Esophagus muscularis mucosa (tissue), 4 donors: ENCODE measurements at regions not wholly inside any gene's neighbourhood (a gene's known extent, or its start where the extent isn't known, plus 50 kb on each side); places are given as distances from the start of the nearest gene placed in this dataset.

Experiments
- DNase-seq: peaks from one replicate; pipeline ENCODE4 v3.0.0-alpha.2; 2017; ENCODE audit errors: extremely low spot score
- H3K27ac ChIP-seq, 4 donors: fragments of 200-600 bp; sonication (generic); replicated peaks in 1 of 4; 1 replicate in 3 of 4; 2 replicates in 1 of 4; pipeline ENCODE4 v1.5.1; 2016 to 2019; ENCODE audit warnings: mild to moderate bottlenecking in 1 of 4
- H3K27me3 ChIP-seq, 4 donors: fragments of 200-600 bp; sonication (generic); one replicate each; pipeline versions ENCODE4 v1.5.1 to v1.6.0; 2016 to 2019
- H3K36me3 ChIP-seq, 4 donors: fragments of 200-600 bp; sonication (generic); one replicate each; pipeline ENCODE4 v1.5.1; 2016 to 2019
- H3K4me1 ChIP-seq, 4 donors: fragments of 200-600 bp; sonication (generic); one replicate each; pipeline ENCODE4 v1.5.1; 2016 to 2019
- H3K4me3 ChIP-seq, 4 donors: fragments of 200-600 bp; sonication (generic); 1 replicate in 2 of 4; 2 replicates in 2 of 4; pipeline ENCODE4 v1.5.1; 2016 to 2019; ENCODE audit warnings: mild to moderate bottlenecking in 4 of 4, moderate library complexity in 1 of 4
- H3K9me3 ChIP-seq, 4 donors: fragments of 200-600 bp; sonication (generic); 1 replicate in 3 of 4; 2 replicates in 1 of 4; pipeline ENCODE4 v1.5.1; 2016 to 2019
- EP300 ChIP-seq: sonication (generic); formaldehyde crosslinking; IDR thresholded peaks from one replicate; pipeline ENCODE4 v1.6.1; 2017; ENCODE audit warnings: antibody characterized with exemption
- POLR2A ChIP-seq: fragments of 450-650 bp; IDR thresholded peaks from one replicate; pipeline ENCODE4 v1.6.1; 2017; ENCODE audit warnings: antibody characterized with exemption, moderate library complexity, mild to moderate bottlenecking, low read depth
- POLR2AphosphoS5 ChIP-seq, 2 donors: sonication (generic); formaldehyde crosslinking; IDR thresholded peaks; one replicate each; pipeline ENCODE4 v1.6.1; 2017; ENCODE audit warnings: antibody characterized with exemption in 2 of 2
- WGBS: methylation state at CpG from one replicate; pipeline ENCODE4 v1.1.5; 2018; 5-methylcytosine and 5-hydroxymethylcytosine counted together
- intact Hi-C: fragments of 100-400 bp; cut with DNase I; formaldehyde crosslinking; loops from one replicate; pipeline ENCODE4 v1.15.1; 2023
- TF ChIP-seq, protein P1 (sequence below), 3 experiments: fragments of 200-600 bp in 2 of 3; fragments of 450-650 bp in 1 of 3; sonication (generic) in 2 of 3; IDR thresholded peaks; one replicate each; pipeline ENCODE4 v1.5.1; 2017 to 2019; ENCODE audit warnings: antibody characterized with exemption in 3 of 3, mild to moderate bottlenecking in 2 of 3, moderate library complexity in 1 of 3

DNA sequence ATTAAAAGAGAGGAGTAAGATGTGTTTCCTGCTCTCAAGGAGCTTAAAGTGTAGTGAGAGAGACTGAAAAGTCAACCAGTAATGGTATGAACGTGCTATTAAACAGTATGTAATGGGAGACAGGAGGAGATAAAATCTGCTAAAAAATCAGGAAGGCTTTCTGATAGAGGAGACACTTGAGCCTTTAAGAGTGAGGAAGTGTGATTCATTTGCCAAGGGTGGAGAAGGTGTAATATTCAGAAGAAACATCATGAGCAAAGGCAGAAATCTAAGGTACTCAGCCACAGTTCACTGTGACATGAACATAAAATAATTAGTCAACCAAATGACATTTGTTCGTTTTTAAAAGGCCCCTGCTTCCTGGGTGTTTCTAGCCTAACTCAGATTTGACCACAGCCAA lies 137.8 kb upstream of the SKOR2 start:
- Histone ChIP-seq H3K9me3 (peaks cover 0 to 4% (median 0%) of the 10 kb centered on the region in 4 donors), H3K4me3 (no peak overlapping the region), H3K36me3 (no peaks in the 10 kb centered on the region), H3K27me3 (peaks cover 0 to 3% (median 0%) of the 10 kb centered on the region in 4 donors), H3K27ac (no peak overlapping the region), H3K4me1 (peaks cover 0 to 6% (median 3%) of the 10 kb centered on the region in 4 donors)
- TF ChIP-seq, protein P1, sequence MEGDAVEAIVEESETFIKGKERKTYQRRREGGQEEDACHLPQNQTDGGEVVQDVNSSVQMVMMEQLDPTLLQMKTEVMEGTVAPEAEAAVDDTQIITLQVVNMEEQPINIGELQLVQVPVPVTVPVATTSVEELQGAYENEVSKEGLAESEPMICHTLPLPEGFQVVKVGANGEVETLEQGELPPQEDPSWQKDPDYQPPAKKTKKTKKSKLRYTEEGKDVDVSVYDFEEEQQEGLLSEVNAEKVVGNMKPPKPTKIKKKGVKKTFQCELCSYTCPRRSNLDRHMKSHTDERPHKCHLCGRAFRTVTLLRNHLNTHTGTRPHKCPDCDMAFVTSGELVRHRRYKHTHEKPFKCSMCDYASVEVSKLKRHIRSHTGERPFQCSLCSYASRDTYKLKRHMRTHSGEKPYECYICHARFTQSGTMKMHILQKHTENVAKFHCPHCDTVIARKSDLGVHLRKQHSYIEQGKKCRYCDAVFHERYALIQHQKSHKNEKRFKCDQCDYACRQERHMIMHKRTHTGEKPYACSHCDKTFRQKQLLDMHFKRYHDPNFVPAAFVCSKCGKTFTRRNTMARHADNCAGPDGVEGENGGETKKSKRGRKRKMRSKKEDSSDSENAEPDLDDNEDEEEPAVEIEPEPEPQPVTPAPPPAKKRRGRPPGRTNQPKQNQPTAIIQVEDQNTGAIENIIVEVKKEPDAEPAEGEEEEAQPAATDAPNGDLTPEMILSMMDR (IDR thresholded peaks at IDR 0.05), result no peak
- WGBS, result 16% methylated on average over 2 of the region's 2 CpGs
- intact Hi-C loops, result no loop called here
- DNase-seq, result no peak

- peaks cover 0 to 4% (median 0%) of the 10 kb centered on the region in 4 donors for H3K9me3 ChIP-seq
- no peaks in the 10 kb centered on the region for H3K36me3 ChIP-seq
- intact Hi-C loops, result no loop called here
- no peak for TF ChIP-seq POLR2AphosphoS5 (IDR thresholded peaks at IDR 0.05)
- TF ChIP-seq, protein P1 (IDR thresholded peaks at IDR 0.05), result no peak
- TF ChIP-seq EP300, result no peak
- no peak for TF ChIP-seq POLR2A
- no peak overlapping the region for H3K4me3 ChIP-seq
- H3K4me1 ChIP-seq, result peaks cover 0 to 6% (median 3%) of the 10 kb centered on the region in 4 donors
- DNase-seq, result no peak
- peaks cover 0 to 16% (median 0%) of the 10 kb centered on the region in 4 donors for H3K27me3 ChIP-seq
- H3K27ac ChIP-seq, result no peak overlapping the region
Measured at GRCh38 chr18:47387864-47388263, 136.4 kb upstream of the SKOR2 start.

- Histone ChIP-seq H3K36me3 (no peaks in the 10 kb centered on the region), H3K4me3 (no peak overlapping the region), H3K9me3 (peaks cover 0 to 4% (median 0%) of the 10 kb centered on the region in 4 donors), H3K4me1 (peaks cover 0 to 2% (median under 1%) of the 10 kb centered on the region in 4 donors), H3K27ac (no peak overlapping the region), H3K27me3 (peaks cover 0 to 29% (median 0%) of the 10 kb centered on the region in 4 donors)
- intact Hi-C loops, result no loop called here
- TF ChIP-seq, protein P1 (IDR thresholded peaks at IDR 0.05), result no peak
- TF ChIP-seq POLR2A (no peak), POLR2AphosphoS5 (IDR thresholded peaks at IDR 0.05) (no peak), EP300 (no peak)
- 77% methylated on average over 1 of the region's 1 CpG for WGBS
- no peak for DNase-seq
Measured at GRCh38 chr18:47383729-47384128, 132.3 kb upstream of the SKOR2 start.

GRCh38 chr18:47381975-47382570 lies 130.6 kb upstream of the SKOR2 start:
- 28% methylated on average over 12 of the region's 14 CpGs for WGBS

More at GRCh38 chr18:47381975-47382570, 130.6 kb upstream of the SKOR2 start:
- peaks cover 0 to 4% (median 0%) of the 10 kb centered on the region in 4 donors for H3K9me3 ChIP-seq
- peaks cover 0 to 29% (median 0%) of the 10 kb centered on the region in 4 donors for H3K27me3 ChIP-seq
- H3K4me3 ChIP-seq, result no peak overlapping the region
- no peaks in the 10 kb centered on the region for H3K4me1 ChIP-seq
- DNase-seq, result no peak
- H3K27ac ChIP-seq, result no peak overlapping the region
- H3K36me3 ChIP-seq, result no peaks in the 10 kb centered on the region
- no peak for TF ChIP-seq EP300
- no peak for TF ChIP-seq POLR2AphosphoS5 (IDR thresholded peaks at IDR 0.05)
- no peak for TF ChIP-seq POLR2A
- TF ChIP-seq, protein P1 (IDR thresholded peaks at IDR 0.05), result no peak
- intact Hi-C loops, result no loop called here
